Nephron (organoid): ENCODE measurements at regions not wholly inside any gene's neighbourhood (a gene's known extent, or its start where the extent isn't known, plus 50 kb on each side); places are given as distances from the start of the nearest gene placed in this dataset.
A peak's percentile ranks its signal among the peaks of the same experiment; 100 is the strongest.

Experiments used
- H3K27ac Mint-ChIP-seq, 3 experiments: 2 replicates each; pipeline ENCODE4 v1.8.0; 2020; ENCODE audit warnings: mixed read lengths in 3 of 3, mild to moderate bottlenecking in 2 of 3, moderate library complexity in 1 of 3
- H3K27me3 Mint-ChIP-seq: 2 replicates; pipeline ENCODE4 v1.8.0; 2021; ENCODE audit warnings: low read depth, mild to moderate bottlenecking, moderate library complexity, mixed read lengths
- H3K36me3 Mint-ChIP-seq: 2 replicates; pipeline ENCODE4 v1.8.0; 2020; ENCODE audit warnings: low read depth, mixed read lengths
- H3K4me1 Mint-ChIP-seq: 2 replicates; pipeline ENCODE4 v1.8.0; 2020; ENCODE audit warnings: mixed read lengths
- H3K4me3 Mint-ChIP-seq, 3 experiments: 2 replicates each; pipeline ENCODE4 v1.8.0; 2020; ENCODE audit warnings: mild to moderate bottlenecking in 3 of 3, mixed read lengths in 3 of 3, moderate library complexity in 2 of 3
- H3K9me3 Mint-ChIP-seq: 2 replicates; pipeline ENCODE4 v1.8.0; 2020; ENCODE audit warnings: mixed read lengths
- CTCF ChIP-seq, 3 experiments: fragments of 200-600 bp; sonication (generic); IDR thresholded peaks; one replicate each; pipeline ENCODE4 v1.5.0; 2021; ENCODE audit warnings: antibody characterized with exemption in 3 of 3; ENCODE audit not compliant: unreplicated experiment in 3 of 3

DNA sequence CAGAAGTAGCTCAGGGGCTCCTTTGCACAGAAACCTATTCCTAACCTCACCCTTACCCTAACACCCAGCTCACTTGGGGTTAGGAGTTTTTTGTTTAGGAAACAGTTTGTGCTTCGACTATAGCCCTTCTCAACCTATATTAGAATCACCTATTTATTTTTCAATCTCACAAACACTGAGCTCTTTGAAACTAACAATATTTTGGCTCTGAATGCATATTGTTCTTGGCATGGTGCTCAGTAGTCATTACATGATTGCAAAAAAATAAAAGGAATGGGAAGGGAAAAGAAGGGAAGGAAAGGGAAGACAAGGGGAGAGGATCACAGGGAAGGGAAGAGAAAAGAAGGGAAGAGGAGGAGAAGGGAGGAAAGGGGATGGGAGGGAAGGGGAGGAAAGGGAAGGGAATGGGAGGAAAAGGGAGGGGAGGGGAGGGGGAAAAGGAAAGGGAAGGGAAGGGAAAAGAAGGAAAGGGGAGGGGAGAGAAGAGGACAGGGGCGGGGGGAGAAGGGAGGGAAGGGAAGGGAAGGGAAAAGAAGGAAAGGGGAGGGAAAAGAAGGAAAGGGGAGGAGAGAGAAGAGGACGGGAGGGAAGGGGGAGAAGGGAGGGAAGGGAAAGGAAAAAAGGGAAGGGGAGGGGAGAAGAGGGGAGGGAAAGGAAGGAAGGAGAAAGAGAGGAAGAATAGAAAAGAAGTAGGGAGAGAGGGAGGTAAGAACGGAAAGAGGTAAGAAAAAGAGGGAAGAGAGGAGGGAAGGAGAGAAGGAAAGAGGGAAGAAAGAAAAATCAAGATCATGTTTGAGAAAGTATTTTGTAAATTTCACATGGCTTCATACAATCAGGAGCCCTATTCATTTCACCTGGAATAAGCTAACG, 484.1 kb upstream of the NFIA start:
- TF ChIP-seq CTCF (IDR thresholded peaks at IDR 0.05; ENCODE audit: unreplicated experiment in 3 of 3) = no peak
- Mint-ChIP-seq H3K4me1 (peaks cover 24% of the 10 kb centered on the region), H3K36me3 (no peaks in the 10 kb centered on the region), H3K9me3 (peaks cover under 1% of the 10 kb centered on the region), H3K27ac (peak overlapping the region; percentile 15 to 74 (median 56)), H3K4me3 (no peak overlapping the region), H3K27me3 (no peaks in the 10 kb centered on the region)

- H3K36me3 Mint-ChIP-seq = no peaks in the 10 kb centered on the region
- H3K27me3 Mint-ChIP-seq = no peaks in the 10 kb centered on the region
- H3K4me3 Mint-ChIP-seq = no peak overlapping the region
- no peak for TF ChIP-seq CTCF (IDR thresholded peaks at IDR 0.05; ENCODE audit: unreplicated experiment in 3 of 3)
- no peaks in the 10 kb centered on the region for H3K9me3 Mint-ChIP-seq
- peak overlapping the region in 2 of 3 experiments; percentile 56 to 74 for H3K27ac Mint-ChIP-seq
- H3K4me1 Mint-ChIP-seq = peaks cover 24% of the 10 kb centered on the region
Observed at GRCh38 chr1:60596791-60597750, 485.3 kb upstream of the NFIA start.

- Mint-ChIP-seq H3K27me3 (no peaks in the 10 kb centered on the region), H3K9me3 (no peaks in the 10 kb centered on the region), H3K4me3 (no peak overlapping the region), H3K27ac (no peak overlapping the region), H3K4me1 (peaks cover 22% of the 10 kb centered on the region), H3K36me3 (no peaks in the 10 kb centered on the region)
- TF ChIP-seq CTCF (IDR thresholded peaks at IDR 0.05; ENCODE audit: unreplicated experiment in 3 of 3) = no peak
Observed at GRCh38 chr1:60591583-60591982, 490.8 kb upstream of the NFIA start.

- no peak overlapping the region for H3K4me3 Mint-ChIP-seq
- no peaks in the 10 kb centered on the region for H3K27me3 Mint-ChIP-seq
- peaks cover 4% of the 10 kb centered on the region for H3K36me3 Mint-ChIP-seq
- peaks cover 22% of the 10 kb centered on the region for H3K4me1 Mint-ChIP-seq
- H3K27ac Mint-ChIP-seq = no peak overlapping the region
- TF ChIP-seq CTCF (IDR thresholded peaks at IDR 0.05; ENCODE audit: unreplicated experiment in 3 of 3) = no peak
- peaks cover 5% of the 10 kb centered on the region for H3K9me3 Mint-ChIP-seq
Observed at GRCh38 chr1:60589916-60590315, 492.4 kb upstream of the NFIA start.

DNA sequence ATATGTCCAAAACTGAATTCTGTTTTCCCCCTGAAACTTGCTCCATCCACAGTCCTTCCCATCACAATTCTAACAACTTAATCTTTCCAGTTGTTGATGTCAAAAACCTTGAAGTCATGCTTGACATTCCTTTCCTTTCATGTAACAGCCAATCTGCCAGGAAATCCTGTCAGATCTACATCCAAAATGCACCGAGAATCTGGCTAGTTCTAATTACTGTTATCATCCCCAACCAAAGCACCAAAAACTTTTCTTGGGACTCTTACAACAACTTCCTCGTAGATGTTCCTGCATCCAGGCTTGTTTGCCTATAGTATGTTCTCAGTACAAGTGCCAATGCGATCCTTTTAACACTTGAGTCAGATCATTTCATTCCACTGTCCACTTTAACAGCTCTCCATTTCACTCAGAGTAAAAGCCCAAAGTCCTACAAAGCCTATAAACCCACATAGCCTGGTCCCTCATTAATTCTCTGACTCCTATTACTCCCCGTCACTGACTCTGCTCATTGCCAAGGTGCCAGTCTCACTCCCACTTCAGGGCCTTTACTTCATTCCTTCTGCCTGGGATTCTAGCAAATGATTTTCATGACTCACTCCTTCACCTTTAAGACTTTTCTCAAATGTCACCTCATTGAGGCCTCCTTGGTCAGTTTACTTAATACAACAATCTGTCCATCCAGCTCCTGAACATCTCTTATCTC, 493.2 kb upstream of the NFIA start:
- H3K27me3 Mint-ChIP-seq = no peaks in the 10 kb centered on the region
- no peak overlapping the region for H3K27ac Mint-ChIP-seq
- no peak overlapping the region for H3K4me3 Mint-ChIP-seq
- H3K36me3 Mint-ChIP-seq = peaks cover 8% of the 10 kb centered on the region
- H3K9me3 Mint-ChIP-seq = peaks cover 8% of the 10 kb centered on the region
- TF ChIP-seq CTCF (IDR thresholded peaks at IDR 0.05; ENCODE audit: unreplicated experiment in 3 of 3) = no peak
- peaks cover 22% of the 10 kb centered on the region for H3K4me1 Mint-ChIP-seq
